ENCODE measurements at regions not wholly inside any gene's neighbourhood (a gene's known extent, or its start where the extent isn't known, plus 50 kb on each side); places are given as distances from the start of the nearest gene placed in this dataset.

GRCh38 chr3:59486520-59486919 lies 436.7 kb upstream of the CFAP20DC start:
- no peaks in the 10 kb centered on the region for H4K20me1 ChIP-seq (replicated peaks; ENCODE audit: insufficient read depth)
- no peak for TF ChIP-seq NANOG (IDR thresholded peaks at IDR 0.05; ENCODE audit: borderline replicate concordance)
- TF ChIP-seq CTCF (conservative IDR thresholded peaks at IDR 0.05; ENCODE audit: low read depth in 2 of 2): no peak
- no peak for TF ChIP-seq JUNB (IDR thresholded peaks at IDR 0.05; ENCODE audit: unreplicated experiment)
- TF ChIP-seq POLR2AphosphoS5 (IDR thresholded peaks at IDR 0.05; ENCODE audit: low read depth): no peak
- TF ChIP-seq, protein P1, sequence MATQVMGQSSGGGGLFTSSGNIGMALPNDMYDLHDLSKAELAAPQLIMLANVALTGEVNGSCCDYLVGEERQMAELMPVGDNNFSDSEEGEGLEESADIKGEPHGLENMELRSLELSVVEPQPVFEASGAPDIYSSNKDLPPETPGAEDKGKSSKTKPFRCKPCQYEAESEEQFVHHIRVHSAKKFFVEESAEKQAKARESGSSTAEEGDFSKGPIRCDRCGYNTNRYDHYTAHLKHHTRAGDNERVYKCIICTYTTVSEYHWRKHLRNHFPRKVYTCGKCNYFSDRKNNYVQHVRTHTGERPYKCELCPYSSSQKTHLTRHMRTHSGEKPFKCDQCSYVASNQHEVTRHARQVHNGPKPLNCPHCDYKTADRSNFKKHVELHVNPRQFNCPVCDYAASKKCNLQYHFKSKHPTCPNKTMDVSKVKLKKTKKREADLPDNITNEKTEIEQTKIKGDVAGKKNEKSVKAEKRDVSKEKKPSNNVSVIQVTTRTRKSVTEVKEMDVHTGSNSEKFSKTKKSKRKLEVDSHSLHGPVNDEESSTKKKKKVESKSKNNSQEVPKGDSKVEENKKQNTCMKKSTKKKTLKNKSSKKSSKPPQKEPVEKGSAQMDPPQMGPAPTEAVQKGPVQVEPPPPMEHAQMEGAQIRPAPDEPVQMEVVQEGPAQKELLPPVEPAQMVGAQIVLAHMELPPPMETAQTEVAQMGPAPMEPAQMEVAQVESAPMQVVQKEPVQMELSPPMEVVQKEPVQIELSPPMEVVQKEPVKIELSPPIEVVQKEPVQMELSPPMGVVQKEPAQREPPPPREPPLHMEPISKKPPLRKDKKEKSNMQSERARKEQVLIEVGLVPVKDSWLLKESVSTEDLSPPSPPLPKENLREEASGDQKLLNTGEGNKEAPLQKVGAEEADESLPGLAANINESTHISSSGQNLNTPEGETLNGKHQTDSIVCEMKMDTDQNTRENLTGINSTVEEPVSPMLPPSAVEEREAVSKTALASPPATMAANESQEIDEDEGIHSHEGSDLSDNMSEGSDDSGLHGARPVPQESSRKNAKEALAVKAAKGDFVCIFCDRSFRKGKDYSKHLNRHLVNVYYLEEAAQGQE (IDR thresholded peaks at IDR 0.05; ENCODE audit: unreplicated experiment): no peak
- TF ChIP-seq CREB1 (CRISPR knock-in tag; IDR thresholded peaks at IDR 0.05; ENCODE audit: low read depth): no peak
- no peak for TF ChIP-seq EZH2phosphoT487 (IDR thresholded peaks at IDR 0.05; ENCODE audit: unreplicated experiment)
- TF ChIP-seq, protein P2, sequence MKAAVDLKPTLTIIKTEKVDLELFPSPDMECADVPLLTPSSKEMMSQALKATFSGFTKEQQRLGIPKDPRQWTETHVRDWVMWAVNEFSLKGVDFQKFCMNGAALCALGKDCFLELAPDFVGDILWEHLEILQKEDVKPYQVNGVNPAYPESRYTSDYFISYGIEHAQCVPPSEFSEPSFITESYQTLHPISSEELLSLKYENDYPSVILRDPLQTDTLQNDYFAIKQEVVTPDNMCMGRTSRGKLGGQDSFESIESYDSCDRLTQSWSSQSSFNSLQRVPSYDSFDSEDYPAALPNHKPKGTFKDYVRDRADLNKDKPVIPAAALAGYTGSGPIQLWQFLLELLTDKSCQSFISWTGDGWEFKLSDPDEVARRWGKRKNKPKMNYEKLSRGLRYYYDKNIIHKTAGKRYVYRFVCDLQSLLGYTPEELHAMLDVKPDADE (IDR thresholded peaks at IDR 0.05): no peak
- TF ChIP-seq ZNF331 (CRISPR knock-in tag; IDR thresholded peaks at IDR 0.05; ENCODE audit: low read depth): no peak
- no peak for TF ChIP-seq ZNF462 (CRISPR knock-in tag; IDR thresholded peaks at IDR 0.05)
- no peak for TF ChIP-seq ZNF114 (CRISPR knock-in tag; IDR thresholded peaks at IDR 0.05)
- TF ChIP-seq STAT1 (IDR thresholded peaks at IDR 0.05; ENCODE audit: unreplicated experiment): no peak
- TF ChIP-seq EZH2 (IDR thresholded peaks at IDR 0.05; ENCODE audit: low read depth, unreplicated experiment): no peak
- peaks cover 14% of the 10 kb centered on the region for H3K4me1 Mint-ChIP-seq
- H3K27ac Mint-ChIP-seq: no peak overlapping the region
- H3K4me3 ChIP-seq: peak overlapping the region; percentile 12; the same call in 1 of the 2 replicates
- no peaks in the 10 kb centered on the region for H3K36me3 ChIP-seq (ENCODE audit: insufficient read depth)
- no peaks in the 10 kb centered on the region for H3K79me2 ChIP-seq (replicated peaks; ENCODE audit: insufficient read depth)
- H3K4me2 ChIP-seq: peak overlapping the region; percentile 46; the same call in 1 of the 2 replicates
- H2AFZ ChIP-seq: no peak overlapping the region
- H3K4me3 Mint-ChIP-seq: no peak overlapping the region
- DNase-seq (ENCODE audit: low spot score) (no peak), ATAC-seq (no peak)
- H3K9me2 ChIP-seq (ENCODE audit: insufficient read depth): peaks cover 22% of the 10 kb centered on the region
- H3K27ac ChIP-seq (ENCODE audit: low read depth): no peak overlapping the region
- H3K27me3 Mint-ChIP-seq (ENCODE audit: insufficient read depth, low read depth, poor library complexity): no peaks in the 10 kb centered on the region
- no peaks in the 10 kb centered on the region for H3K9me3 Mint-ChIP-seq
- no peaks in the 10 kb centered on the region for H3K27me3 ChIP-seq (ENCODE audit: insufficient read depth)
- H3K4me1 ChIP-seq (ENCODE audit: insufficient read depth): peaks cover 13% of the 10 kb centered on the region
- H3F3A ChIP-seq (replicated peaks; ENCODE audit: low read depth): no peaks in the 10 kb centered on the region
- no peaks in the 10 kb centered on the region for H3K36me3 Mint-ChIP-seq (ENCODE audit: low read depth)
